Spleen (tissue), 7 donors: ENCODE measurements at regions not wholly inside any gene's neighbourhood (a gene's known extent, or its start where the extent isn't known, plus 50 kb on each side); places are given as distances from the start of the nearest gene placed in this dataset.

ENCODE experiments used
- CTCF ChIP-seq, 11 experiments: fragments of 200-600 bp in 7 of 11; fragments of 450-650 bp in 4 of 11; sonication (generic) in 4 of 11; IDR thresholded peaks in 8 of 11; conservative IDR thresholded peaks in 3 of 11; 1 replicate in 7 of 11; 2 replicates in 4 of 11; pipeline versions ENCODE4 v1.4.0 to v1.8.0; 2016 to 2021; ENCODE audit warnings: antibody characterized with exemption in 11 of 11, inconsistent platforms in 4 of 11, mild to moderate bottlenecking in 1 of 11
- POLR2A ChIP-seq, 3 donors: fragments of 450-650 bp; IDR thresholded peaks; one replicate each; pipeline ENCODE4 v1.5.1; 2017; ENCODE audit warnings: antibody characterized with exemption in 3 of 3, mild to moderate bottlenecking in 1 of 3
- POLR2AphosphoS5 ChIP-seq, 3 donors: sonication (generic); formaldehyde crosslinking; IDR thresholded peaks; one replicate each; pipeline ENCODE4 v1.5.1; 2017; ENCODE audit warnings: antibody characterized with exemption in 3 of 3
- donor health status: DM: no; HTN: no; CAD: no; lungs with moderate emphysema.
- donor health status: DM: no; HTN: no; CAD: no.
- donor health status: DM: no; HTN: no; CAD: no.

- TF ChIP-seq POLR2AphosphoS5 (IDR thresholded peaks at IDR 0.05) (no peak), CTCF (IDR thresholded peaks at IDR 0.05 in 8 of 11, conservative IDR thresholded peaks at IDR 0.05 in 3 of 11) (no peak), POLR2A (IDR thresholded peaks at IDR 0.05) (no peak)
These were observed 115.7 kb downstream of the PHETA1 start for GRCh38 chr12:111253213-111253612.
